Stomach smooth muscle (tissue), 2 donors: ENCODE measurements at regions not wholly inside any gene's neighbourhood (a gene's known extent, or its start where the extent isn't known, plus 50 kb on each side); places are given as distances from the start of the nearest gene placed in this dataset.

ENCODE experiments used
- H3K27ac ChIP-seq: one replicate; pipeline ENCODE4 v1.7.0; 2013; ENCODE audit warnings: mild to moderate bottlenecking, low read length, inconsistent platforms
- H3K27me3 ChIP-seq, 2 donors: one replicate each; pipeline ENCODE4 v1.7.0; 2013; ENCODE audit warnings: low read length in 2 of 2; ENCODE audit not compliant: insufficient read depth in 2 of 2, control insufficient read depth in 1 of 2
- H3K36me3 ChIP-seq, 2 donors: one replicate each; pipeline ENCODE4 v1.7.0; 2013; ENCODE audit warnings: low read length in 2 of 2; ENCODE audit not compliant: control insufficient read depth in 2 of 2, insufficient read depth in 2 of 2
- H3K4me1 ChIP-seq: one replicate; pipeline ENCODE4 v1.7.0; 2013; ENCODE audit warnings: low read length; ENCODE audit not compliant: control insufficient read depth, insufficient read depth
- H3K4me3 ChIP-seq, 2 donors: one replicate each; pipeline ENCODE4 v1.7.0; 2013; ENCODE audit warnings: low read length in 2 of 2
- H3K9ac ChIP-seq, 2 donors: one replicate each; pipeline ENCODE4 v1.7.0; 2013; ENCODE audit warnings: low read length in 2 of 2, mild to moderate bottlenecking in 1 of 2
- H3K9me3 ChIP-seq, 2 donors: one replicate each; pipeline ENCODE4 v1.7.0; 2013; ENCODE audit warnings: low read length in 2 of 2; ENCODE audit not compliant: control insufficient read depth in 2 of 2
- donor health status: healthy.
- donor health status: Pancreatic carcinoma.

DNA sequence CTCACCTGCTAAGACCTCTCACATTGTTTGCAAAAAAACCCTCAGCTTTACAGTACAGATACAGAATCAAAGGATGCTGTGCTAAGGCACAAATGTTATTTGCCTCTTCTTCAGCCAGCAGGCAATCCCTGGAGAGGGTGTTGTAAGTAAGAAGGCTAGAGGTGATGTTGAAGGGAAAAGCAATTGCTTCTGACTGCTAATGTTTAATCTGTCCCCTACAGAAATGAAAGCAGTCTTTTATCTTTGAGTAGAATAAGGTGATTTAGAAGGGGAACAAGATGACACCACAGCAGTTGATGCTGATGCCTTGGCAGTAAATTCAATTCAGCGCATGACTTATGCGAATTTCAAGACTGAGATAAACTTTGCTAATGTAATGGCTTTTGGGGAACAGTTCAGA is 1064.8 kb upstream of the IGFBP7 start:
- Histone ChIP-seq H3K27ac (no peak overlapping the region), H3K9ac (no peak overlapping the region), H3K27me3 (no peaks in the 10 kb centered on the region), H3K36me3 (no peaks in the 10 kb centered on the region), H3K4me3 (no peak overlapping the region), H3K9me3 (no peaks in the 10 kb centered on the region), H3K4me1 (no peaks in the 10 kb centered on the region)

DNA sequence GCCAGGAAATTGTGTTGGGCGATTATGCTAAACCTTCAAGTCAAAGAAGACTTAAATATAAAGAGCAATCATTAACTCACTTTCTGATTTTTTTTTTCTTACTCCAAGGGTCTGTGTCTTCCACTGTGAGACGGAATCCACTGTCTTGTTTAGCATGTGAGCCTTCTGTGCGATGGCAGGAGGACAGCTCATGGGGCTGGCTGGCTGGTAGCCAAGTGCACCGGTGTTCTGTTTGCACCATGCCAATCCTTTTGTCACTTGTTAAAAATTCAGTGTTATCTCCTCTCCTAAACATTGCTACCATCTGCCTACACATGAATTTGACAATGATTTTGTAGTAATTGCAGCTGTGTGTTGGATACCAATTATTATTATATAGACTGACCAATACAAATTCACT is 1056.3 kb upstream of the IGFBP7 start:
- no peaks in the 10 kb centered on the region for H3K27me3 ChIP-seq
- no peak overlapping the region for H3K27ac ChIP-seq
- no peaks in the 10 kb centered on the region for H3K9me3 ChIP-seq
- H3K9ac ChIP-seq: no peak overlapping the region
- no peaks in the 10 kb centered on the region for H3K4me1 ChIP-seq
- H3K36me3 ChIP-seq: no peaks in the 10 kb centered on the region
- no peak overlapping the region for H3K4me3 ChIP-seq

DNA sequence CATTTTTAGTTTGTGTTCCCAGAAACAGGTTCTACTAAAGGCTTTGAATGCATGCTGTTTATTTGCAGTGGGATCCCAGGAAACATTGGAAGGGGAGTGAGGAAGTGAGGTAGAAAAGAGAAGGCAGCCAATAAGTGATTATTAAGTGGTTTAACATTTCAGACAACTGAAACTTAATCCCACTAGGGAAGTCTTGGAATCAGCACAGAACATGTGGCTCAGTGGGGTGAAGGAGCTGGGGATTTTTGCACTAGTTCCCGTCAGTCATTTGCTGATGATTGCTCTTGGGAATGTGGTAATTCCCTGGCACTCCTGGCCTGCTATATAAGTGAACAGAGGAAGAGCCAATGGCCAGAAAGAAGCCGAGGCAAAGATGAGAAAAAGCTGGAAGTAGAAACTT is 1053.0 kb upstream of the IGFBP7 start:
- H3K4me3 ChIP-seq: no peak overlapping the region
- H3K9ac ChIP-seq: no peak overlapping the region
- no peaks in the 10 kb centered on the region for H3K9me3 ChIP-seq
- H3K27ac ChIP-seq: no peak overlapping the region
- no peaks in the 10 kb centered on the region for H3K36me3 ChIP-seq
- no peaks in the 10 kb centered on the region for H3K27me3 ChIP-seq
- H3K4me1 ChIP-seq: no peaks in the 10 kb centered on the region

DNA sequence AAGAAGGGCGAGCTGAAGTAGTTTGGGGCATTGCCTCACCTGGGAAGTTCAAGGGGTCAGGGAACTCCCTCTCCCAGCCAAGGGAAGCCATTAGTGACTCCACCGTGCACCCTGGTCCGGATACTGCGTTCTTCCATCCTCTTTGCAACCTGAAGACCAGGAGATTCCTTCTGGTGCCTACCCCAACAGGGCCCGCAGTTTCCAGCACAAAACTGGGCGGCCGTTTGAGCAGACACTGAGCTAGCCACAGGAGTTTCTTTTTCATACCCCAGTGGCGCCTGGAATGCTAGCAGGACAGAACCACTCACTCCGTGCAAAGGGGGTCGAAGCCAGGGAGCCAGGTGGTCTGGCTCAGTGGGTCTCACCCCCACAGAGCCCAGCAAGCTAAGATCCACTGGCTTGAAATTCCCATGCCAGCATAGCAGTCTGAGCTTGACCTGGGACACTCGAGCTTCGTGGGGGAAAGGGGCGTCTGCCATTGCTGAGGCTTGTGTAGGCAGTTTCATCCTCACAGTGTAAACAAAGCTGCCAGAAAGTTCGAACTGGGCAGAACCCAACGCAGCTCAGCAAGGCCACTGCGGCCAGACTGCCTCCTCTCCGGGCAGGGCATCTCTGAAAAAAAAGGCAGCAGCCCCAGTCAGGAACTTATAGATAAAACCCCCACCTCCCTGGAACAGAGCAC is 1039.4 kb upstream of the IGFBP7 start:
- H3K4me3 ChIP-seq: no peak overlapping the region

DNA sequence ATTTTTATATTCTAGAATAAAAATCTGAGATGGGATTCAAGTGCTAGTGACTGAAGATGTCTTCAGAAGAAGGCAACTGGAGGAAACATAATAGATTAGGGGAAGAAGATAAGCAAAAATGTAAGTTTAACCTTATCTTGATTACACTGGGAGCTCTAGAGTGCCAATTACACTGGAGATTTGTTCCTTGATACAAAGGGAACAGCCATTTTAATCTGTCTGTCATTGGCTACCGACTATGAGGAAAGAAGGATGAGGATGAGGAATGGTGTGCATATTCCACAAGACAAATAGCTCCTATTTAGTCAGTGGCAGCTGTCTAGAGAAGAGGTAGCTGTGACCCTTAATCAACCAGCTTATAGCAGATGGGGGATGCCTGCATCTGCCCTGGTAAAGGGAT is 1034.5 kb upstream of the IGFBP7 start:
- no peak overlapping the region for H3K27ac ChIP-seq
- H3K9me3 ChIP-seq: no peaks in the 10 kb centered on the region
- no peaks in the 10 kb centered on the region for H3K36me3 ChIP-seq
- H3K27me3 ChIP-seq: no peaks in the 10 kb centered on the region
- no peaks in the 10 kb centered on the region for H3K4me1 ChIP-seq
- no peak overlapping the region for H3K4me3 ChIP-seq
- H3K9ac ChIP-seq: no peak overlapping the region

More for the DNA sequence above, 1039.4 kb upstream of the IGFBP7 start:
- Histone ChIP-seq H3K9ac (no peak overlapping the region), H3K27ac (no peak overlapping the region), H3K36me3 (no peaks in the 10 kb centered on the region), H3K4me1 (no peaks in the 10 kb centered on the region), H3K27me3 (no peaks in the 10 kb centered on the region), H3K9me3 (no peaks in the 10 kb centered on the region)

DNA sequence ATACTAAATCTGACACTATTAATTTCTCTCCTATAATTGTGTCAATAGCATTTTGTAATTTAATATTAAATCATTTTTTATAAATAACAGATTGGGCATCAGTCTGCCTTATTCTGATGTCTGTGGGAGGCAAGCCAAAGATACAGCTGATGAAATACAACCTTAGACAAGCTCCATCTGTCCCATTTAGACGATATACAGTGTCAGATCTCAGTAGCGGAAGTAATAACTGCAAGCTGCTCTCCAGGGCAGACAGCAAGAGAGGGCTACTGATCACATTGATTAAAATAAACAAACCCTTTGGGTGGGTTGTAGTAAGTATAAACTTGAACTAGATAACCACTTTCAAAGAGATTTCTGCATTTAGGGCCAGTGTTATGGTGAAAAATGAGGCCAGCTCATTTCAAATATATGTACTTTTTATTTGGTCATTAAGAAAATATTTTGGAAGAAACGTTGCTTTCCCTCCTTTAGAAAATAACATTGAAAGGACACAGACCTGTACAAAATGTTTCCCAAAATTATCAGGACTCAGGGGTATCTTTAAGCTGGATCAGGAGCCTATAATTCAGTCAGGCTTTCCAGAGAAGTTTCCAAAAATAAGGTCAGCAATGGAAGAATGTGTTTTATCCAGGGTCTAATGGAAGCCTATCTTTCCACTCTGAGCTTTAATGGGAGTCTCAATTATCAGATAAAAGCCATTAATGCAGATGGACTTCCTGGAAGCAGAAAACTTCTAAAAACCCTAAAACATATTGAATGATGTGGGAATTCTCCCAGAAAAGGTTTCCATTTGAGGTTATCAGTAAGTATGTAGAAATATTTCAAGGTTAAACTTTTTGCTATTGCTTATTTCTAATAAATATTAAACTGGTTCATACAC is 1028.8 kb upstream of the IGFBP7 start:
- Histone ChIP-seq H3K27me3 (no peaks in the 10 kb centered on the region), H3K9ac (no peak overlapping the region), H3K4me1 (no peaks in the 10 kb centered on the region), H3K27ac (no peak overlapping the region), H3K4me3 (no peak overlapping the region), H3K9me3 (no peaks in the 10 kb centered on the region), H3K36me3 (no peaks in the 10 kb centered on the region)

DNA sequence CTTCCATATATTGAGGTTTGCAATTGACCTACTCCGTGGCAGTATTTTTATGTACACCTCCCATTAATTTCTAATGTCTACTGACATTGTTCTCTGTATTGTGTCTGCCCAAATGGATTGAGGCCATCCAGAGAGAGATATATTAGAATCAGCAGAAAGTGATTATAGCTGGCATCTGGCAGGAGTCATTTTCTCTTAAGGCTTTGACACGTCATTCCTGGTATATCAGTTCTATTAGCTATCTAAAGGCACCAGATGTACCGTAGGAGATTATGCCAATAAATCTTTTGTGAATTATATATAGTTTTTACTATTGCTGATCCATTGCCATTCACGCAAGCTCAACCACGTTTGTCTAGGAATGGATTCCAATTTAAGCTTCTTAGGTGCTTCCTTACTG is 1026.4 kb upstream of the IGFBP7 start:
- Histone ChIP-seq H3K36me3 (no peaks in the 10 kb centered on the region), H3K4me1 (no peaks in the 10 kb centered on the region), H3K4me3 (no peak overlapping the region), H3K9me3 (no peaks in the 10 kb centered on the region), H3K27me3 (no peaks in the 10 kb centered on the region), H3K27ac (no peak overlapping the region), H3K9ac (no peak overlapping the region)

DNA sequence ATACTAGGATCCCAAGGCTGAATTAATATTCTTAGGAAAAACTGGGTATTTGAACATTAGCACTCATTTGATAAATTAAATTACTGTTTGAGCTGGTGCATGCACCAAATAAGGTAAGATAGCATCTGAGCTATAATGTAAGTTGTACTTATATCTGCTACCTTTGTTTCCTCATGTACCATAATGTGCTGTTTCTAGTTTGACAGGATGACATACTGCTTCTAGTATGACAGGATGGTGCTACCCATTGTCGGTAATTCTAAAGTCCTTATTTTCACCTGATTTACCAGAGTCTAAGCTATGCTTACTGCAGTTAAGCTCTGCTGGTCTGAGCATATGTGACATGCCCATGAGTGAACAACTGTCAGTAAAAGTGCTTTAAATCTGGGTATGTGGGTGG is 1017.5 kb upstream of the IGFBP7 start:
- no peaks in the 10 kb centered on the region for H3K9me3 ChIP-seq
- H3K36me3 ChIP-seq: no peaks in the 10 kb centered on the region
- H3K4me3 ChIP-seq: no peak overlapping the region
- H3K4me1 ChIP-seq: no peaks in the 10 kb centered on the region
- no peak overlapping the region for H3K27ac ChIP-seq
- H3K9ac ChIP-seq: no peak overlapping the region
- no peaks in the 10 kb centered on the region for H3K27me3 ChIP-seq

DNA sequence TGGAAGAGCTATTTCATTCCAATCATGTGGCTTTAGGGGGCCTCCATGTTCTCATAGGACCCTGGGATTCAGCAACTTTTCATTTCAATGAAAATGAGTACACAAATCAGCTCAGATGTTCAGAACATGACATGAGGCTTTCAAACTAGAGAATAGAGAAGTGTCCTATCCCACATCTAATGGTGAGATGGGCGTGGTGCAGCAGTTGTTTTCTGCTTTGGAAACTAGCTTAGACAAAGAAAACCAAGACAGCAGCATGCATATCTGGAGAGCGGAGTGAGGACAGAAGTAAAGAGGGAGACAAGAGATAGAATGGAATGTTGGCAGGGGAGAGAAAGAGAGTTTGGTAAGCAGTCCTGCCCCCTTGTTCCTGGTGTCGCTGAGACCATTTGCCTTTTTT is 1009.1 kb upstream of the IGFBP7 start:
- Histone ChIP-seq H3K4me3 (no peak overlapping the region), H3K9ac (no peak overlapping the region), H3K4me1 (no peaks in the 10 kb centered on the region), H3K36me3 (no peaks in the 10 kb centered on the region), H3K27ac (no peak overlapping the region), H3K9me3 (no peaks in the 10 kb centered on the region), H3K27me3 (no peaks in the 10 kb centered on the region)

DNA sequence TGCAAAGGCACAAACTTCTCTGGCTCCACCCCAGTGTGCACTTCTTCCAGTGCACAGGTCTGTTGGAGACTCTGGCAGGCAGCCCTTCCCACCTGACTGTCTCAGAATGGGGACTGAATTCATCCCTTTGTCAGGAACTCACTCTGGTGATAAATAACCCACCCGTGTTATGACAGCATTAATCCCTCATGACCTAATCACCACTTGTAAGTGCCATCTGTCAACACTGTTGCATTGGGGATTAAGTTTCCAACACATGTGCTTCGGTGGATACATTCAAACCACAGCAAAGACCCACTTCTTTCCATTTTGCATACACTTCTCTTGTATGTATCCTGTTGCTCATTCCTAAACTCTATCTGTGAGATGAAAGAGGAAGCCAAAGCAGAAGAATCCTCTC is 1002.9 kb upstream of the IGFBP7 start:
- no peak overlapping the region for H3K27ac ChIP-seq
- no peaks in the 10 kb centered on the region for H3K27me3 ChIP-seq
- H3K4me1 ChIP-seq: no peaks in the 10 kb centered on the region
- no peak overlapping the region for H3K9ac ChIP-seq
- H3K36me3 ChIP-seq: no peaks in the 10 kb centered on the region
- no peak overlapping the region for H3K4me3 ChIP-seq
- no peaks in the 10 kb centered on the region for H3K9me3 ChIP-seq

DNA sequence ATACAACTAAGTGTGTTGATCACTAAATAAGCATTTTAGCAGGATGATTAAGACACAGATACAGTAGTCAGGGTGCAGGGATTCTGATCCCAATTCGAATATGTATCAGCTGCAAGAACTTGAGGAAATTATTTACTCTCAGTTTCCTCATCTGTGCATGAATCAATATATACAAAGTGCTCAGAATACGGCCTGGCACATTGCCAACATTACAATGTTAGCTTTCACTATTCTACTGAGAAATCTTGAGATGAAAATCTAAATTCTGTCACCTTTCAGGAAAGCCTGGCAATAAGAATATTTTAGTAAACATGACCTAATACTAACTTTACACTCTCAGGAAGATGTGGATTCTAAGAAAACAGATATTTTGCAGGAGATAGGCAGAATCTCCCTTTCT is 1001.6 kb upstream of the IGFBP7 start:
- H3K36me3 ChIP-seq: no peaks in the 10 kb centered on the region
- no peak overlapping the region for H3K9ac ChIP-seq
- H3K27me3 ChIP-seq: no peaks in the 10 kb centered on the region
- H3K27ac ChIP-seq: no peak overlapping the region
- H3K4me3 ChIP-seq: no peak overlapping the region
- H3K4me1 ChIP-seq: no peaks in the 10 kb centered on the region
- H3K9me3 ChIP-seq: no peaks in the 10 kb centered on the region
